HK-2 (cell line): ENCODE measurements at regions not wholly inside any gene's neighbourhood (a gene's known extent, or its start where the extent isn't known, plus 50 kb on each side); places are given as distances from the start of the nearest gene placed in this dataset.

Experiments
- DNase-seq: peaks from one replicate; pipeline ENCODE4 v3.0.0-alpha.2; 2018; ENCODE audit not compliant: unreplicated experiment

DNA sequence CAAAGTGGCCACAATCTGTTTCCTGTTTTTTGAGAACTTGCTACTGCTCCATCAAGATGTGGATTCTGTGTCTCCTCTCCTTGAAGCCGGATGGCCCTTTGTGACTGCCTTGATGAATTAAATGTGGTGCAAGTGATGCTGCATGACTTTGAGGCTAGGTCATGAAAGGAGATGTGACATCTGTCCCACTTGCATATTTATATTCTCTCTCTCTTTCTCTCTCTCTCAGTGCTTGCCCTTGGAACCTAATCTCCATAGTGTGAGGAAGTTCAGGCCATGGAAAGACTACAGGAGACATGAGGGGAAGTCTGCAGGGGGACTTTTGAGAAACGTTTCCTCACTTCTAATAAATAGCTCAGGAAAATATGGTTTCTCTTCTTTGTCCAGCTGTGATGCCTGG is 50.0 kb upstream of the ADPGK start:
- no peak for DNase-seq
